ENCODE measurements at regions not wholly inside any gene's neighbourhood (a gene's known extent, or its start where the extent isn't known, plus 50 kb on each side); places are given as distances from the start of the nearest gene placed in this dataset.

DNA sequence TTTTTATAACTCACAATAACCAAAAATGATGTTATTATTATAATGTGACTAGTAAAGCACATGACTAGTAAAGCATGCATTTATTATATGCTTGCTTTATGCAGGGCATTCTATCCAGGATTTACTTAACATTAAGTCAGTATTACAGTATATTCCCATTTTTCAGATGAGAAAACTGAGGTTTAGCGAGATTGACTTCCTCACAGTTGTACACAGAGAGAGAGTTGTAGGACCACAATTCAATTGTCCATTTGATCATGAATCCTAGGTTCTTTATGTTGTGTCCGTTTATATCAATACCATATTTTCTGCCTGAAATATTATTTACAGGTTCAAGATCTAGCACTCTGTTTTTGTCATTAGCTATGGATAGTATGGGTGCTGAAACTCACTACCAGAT is 301.5 kb downstream of the PRL start:
- Histone ChIP-seq H2AK5ac (ENCODE audit: low read length) (no peak overlapping the region), H4K8ac (ENCODE audit: low read depth, low read length) (no peak overlapping the region), H3K79me1 (ENCODE audit: low read length) (peaks cover 6% of the 10 kb centered on the region), H3K4me3 (ENCODE audit: low read length) (no peak overlapping the region), H3K56ac (ENCODE audit: low read length) (no peak overlapping the region), H3K23ac (ENCODE audit: low read length) (no peak overlapping the region), H3K36me3 (ENCODE audit: control insufficient read depth, insufficient read depth, low read length) (no peaks in the 10 kb centered on the region), H3K4ac (ENCODE audit: low read depth, low read length) (no peak overlapping the region), H3K4me1 (ENCODE audit: control insufficient read depth, low read depth, low read length) (peaks cover 1% of the 10 kb centered on the region), H2BK15ac (replicated peaks; ENCODE audit: low read depth) (no peak overlapping the region), H2BK120ac (ENCODE audit: low read depth, low read length) (no peak overlapping the region), H3K9ac (ENCODE audit: low read length) (no peak overlapping the region), H3K79me2 (ENCODE audit: control insufficient read depth, insufficient read depth, low read length) (no peaks in the 10 kb centered on the region), H3K27ac (ENCODE audit: low read depth, low read length) (no peak overlapping the region), H3K27me3 (ENCODE audit: insufficient read depth, low read length, poor library complexity) (no peaks in the 10 kb centered on the region), H2BK5ac (ENCODE audit: low read length) (no peak overlapping the region), H3K18ac (ENCODE audit: low read length) (no peak overlapping the region), H4K5ac (ENCODE audit: low read length) (no peak overlapping the region), H3K4me2 (ENCODE audit: low read length) (no peak overlapping the region)
- WGBS (ENCODE audit: extremely low coverage, insufficient coverage, low lambda C conversion rate) = no CpG with 5 or more reads among the region's 2 CpGs
- DNase-seq = no peak

DNA sequence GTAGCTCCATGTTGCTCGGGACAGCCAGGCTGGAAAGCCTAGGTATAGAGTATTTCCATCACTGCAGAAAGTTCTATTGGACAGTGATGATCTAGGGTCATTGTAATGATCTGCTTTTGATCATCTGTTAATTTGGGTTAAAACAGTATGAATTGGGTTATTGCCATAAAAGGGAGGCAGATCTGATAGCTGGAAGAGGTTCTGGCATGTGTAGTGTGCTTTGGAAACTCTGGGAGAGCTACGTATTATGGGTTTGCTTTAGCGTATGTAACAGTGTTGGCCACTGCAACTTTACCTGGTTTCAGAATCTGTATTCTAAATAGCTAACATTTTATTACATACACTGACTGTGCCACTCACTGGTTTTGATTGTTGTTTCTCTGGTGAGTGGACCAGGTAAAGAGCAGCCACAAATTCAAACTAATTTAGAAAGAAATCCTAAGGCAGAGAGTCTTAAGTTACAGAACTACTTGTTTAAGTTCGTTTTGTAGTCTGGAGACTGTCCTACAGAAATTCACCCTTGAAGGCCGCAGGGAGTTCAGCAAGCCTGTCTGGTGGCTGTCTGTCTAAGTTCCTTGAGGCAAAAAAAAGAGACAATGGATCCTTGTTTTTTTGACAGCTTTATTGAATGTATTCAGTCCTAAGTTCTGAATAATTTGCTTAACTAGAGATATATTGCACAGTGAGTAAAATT is 300.3 kb downstream of the PRL start:
- no CpG with 5 or more reads among the region's 5 CpGs for WGBS (ENCODE audit: extremely low coverage, insufficient coverage, low lambda C conversion rate)
- H3K27me3 ChIP-seq (ENCODE audit: insufficient read depth, low read length, poor library complexity) = no peaks in the 10 kb centered on the region

DNA sequence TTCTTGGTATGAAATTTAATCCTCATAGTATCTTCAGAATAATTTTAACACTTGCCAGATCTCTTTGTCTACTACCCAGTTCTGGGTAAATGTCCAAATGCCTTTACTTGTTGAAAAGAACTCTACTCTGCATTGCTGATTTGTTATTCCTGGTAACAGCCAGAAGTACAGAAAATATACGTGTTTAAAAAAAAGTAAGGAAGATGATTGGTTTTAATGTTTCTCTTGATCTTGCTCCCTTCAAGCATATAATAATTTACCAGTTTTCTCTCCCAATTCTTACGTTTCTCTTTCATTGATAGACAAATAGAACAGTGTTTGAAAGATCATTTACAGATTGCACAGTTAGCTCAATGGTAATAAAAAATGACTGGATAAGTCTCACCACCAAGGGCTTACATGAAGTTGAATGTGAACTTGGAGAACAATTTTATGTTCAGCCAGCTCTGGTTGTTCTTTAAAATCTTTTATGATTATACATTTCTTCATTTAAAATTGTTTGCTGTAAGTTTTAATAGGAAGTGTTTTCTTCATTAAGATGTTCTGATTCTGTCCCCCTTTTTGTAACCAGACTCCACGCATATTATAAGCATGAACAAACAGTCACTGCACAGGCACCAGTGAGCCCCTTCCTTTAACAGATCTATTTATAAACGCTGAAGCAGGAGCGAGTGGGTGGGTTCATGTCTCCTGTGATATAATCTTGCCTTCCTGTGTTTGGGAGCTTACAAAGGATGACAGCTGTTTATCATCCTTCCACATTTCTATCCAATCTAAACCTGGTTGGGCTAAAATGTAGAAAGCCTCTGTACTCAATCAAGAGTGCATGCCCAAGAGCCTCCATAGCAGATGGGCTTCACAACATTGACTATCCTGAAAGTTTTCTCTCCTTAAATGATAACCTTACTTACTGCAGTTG is 299.5 kb downstream of the PRL start:
- H3K79me2 ChIP-seq (ENCODE audit: control insufficient read depth, insufficient read depth, low read length) = no peaks in the 10 kb centered on the region
- H2AK5ac ChIP-seq (ENCODE audit: low read length) = no peak overlapping the region
- H3K79me1 ChIP-seq (ENCODE audit: low read length) = peaks cover 6% of the 10 kb centered on the region
- H3K4ac ChIP-seq (ENCODE audit: low read depth, low read length) = no peak overlapping the region
- H3K23ac ChIP-seq (ENCODE audit: low read length) = no peak overlapping the region
- no CpG with 5 or more reads among the region's 5 CpGs for WGBS (ENCODE audit: extremely low coverage, insufficient coverage, low lambda C conversion rate)
- H3K4me1 ChIP-seq (ENCODE audit: control insufficient read depth, low read depth, low read length) = peaks cover 1% of the 10 kb centered on the region
- H3K56ac ChIP-seq (ENCODE audit: low read length) = no peak overlapping the region
- H2BK5ac ChIP-seq (ENCODE audit: low read length) = no peak overlapping the region
- no peak overlapping the region for H3K9ac ChIP-seq (ENCODE audit: low read length)
- no peak overlapping the region for H3K18ac ChIP-seq (ENCODE audit: low read length)
- no peak overlapping the region for H2BK15ac ChIP-seq (replicated peaks; ENCODE audit: low read depth)
- H4K8ac ChIP-seq (ENCODE audit: low read depth, low read length) = no peak overlapping the region
- no peaks in the 10 kb centered on the region for H3K36me3 ChIP-seq (ENCODE audit: control insufficient read depth, insufficient read depth, low read length)
- no peak overlapping the region for H3K4me2 ChIP-seq (ENCODE audit: low read length)
- H3K27me3 ChIP-seq (ENCODE audit: insufficient read depth, low read length, poor library complexity) = no peaks in the 10 kb centered on the region
- H2BK120ac ChIP-seq (ENCODE audit: low read depth, low read length) = no peak overlapping the region
- no peak for DNase-seq
- no peak overlapping the region for H3K4me3 ChIP-seq (ENCODE audit: low read length)
- no peak overlapping the region for H4K5ac ChIP-seq (ENCODE audit: low read length)
- H3K27ac ChIP-seq (ENCODE audit: low read depth, low read length) = no peak overlapping the region

More for the DNA sequence above, 300.3 kb downstream of the PRL start:
- Histone ChIP-seq H2BK120ac (ENCODE audit: low read depth, low read length) (no peak overlapping the region), H3K79me1 (ENCODE audit: low read length) (peaks cover 6% of the 10 kb centered on the region), H3K56ac (ENCODE audit: low read length) (no peak overlapping the region), H3K18ac (ENCODE audit: low read length) (no peak overlapping the region), H2BK15ac (replicated peaks; ENCODE audit: low read depth) (no peak overlapping the region), H3K4me2 (ENCODE audit: low read length) (no peak overlapping the region), H3K4me1 (ENCODE audit: control insufficient read depth, low read depth, low read length) (peaks cover 1% of the 10 kb centered on the region), H2BK5ac (ENCODE audit: low read length) (no peak overlapping the region), H3K23ac (ENCODE audit: low read length) (no peak overlapping the region), H3K79me2 (ENCODE audit: control insufficient read depth, insufficient read depth, low read length) (no peaks in the 10 kb centered on the region), H2AK5ac (ENCODE audit: low read length) (no peak overlapping the region), H3K27ac (ENCODE audit: low read depth, low read length) (no peak overlapping the region), H3K9ac (ENCODE audit: low read length) (no peak overlapping the region), H4K8ac (ENCODE audit: low read depth, low read length) (no peak overlapping the region), H3K4ac (ENCODE audit: low read depth, low read length) (no peak overlapping the region), H3K4me3 (ENCODE audit: low read length) (no peak overlapping the region), H3K36me3 (ENCODE audit: control insufficient read depth, insufficient read depth, low read length) (no peaks in the 10 kb centered on the region), H4K5ac (ENCODE audit: low read length) (no peak overlapping the region)
- DNase-seq = no peak

DNA sequence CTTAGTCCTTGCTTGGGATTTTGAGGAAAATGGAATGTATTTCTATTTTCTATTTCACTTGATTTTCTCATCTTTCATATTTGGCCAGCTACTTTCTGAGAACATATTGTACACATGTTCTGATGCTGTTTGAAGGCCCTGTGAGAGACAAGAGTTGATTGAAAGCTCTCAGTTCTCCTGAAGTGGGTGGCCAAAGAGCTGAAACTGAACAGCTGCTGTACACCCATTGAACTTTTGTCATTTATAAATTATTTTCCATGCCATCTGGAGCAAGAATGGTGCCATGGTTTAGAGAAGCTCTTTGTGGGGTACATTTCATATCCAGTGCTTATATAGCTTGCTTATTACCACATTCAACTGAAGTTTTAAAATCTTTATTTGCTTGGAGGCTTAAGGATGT is 298.3 kb downstream of the PRL start:
- H2BK15ac ChIP-seq (replicated peaks; ENCODE audit: low read depth) = no peak overlapping the region
- H3K79me2 ChIP-seq (ENCODE audit: control insufficient read depth, insufficient read depth, low read length) = no peaks in the 10 kb centered on the region
- H2BK120ac ChIP-seq (ENCODE audit: low read depth, low read length) = no peak overlapping the region
- H3K36me3 ChIP-seq (ENCODE audit: control insufficient read depth, insufficient read depth, low read length) = no peaks in the 10 kb centered on the region
- no peak overlapping the region for H3K9ac ChIP-seq (ENCODE audit: low read length)
- no peak for DNase-seq
- no peak overlapping the region for H3K4me2 ChIP-seq (ENCODE audit: low read length)
- H3K79me1 ChIP-seq (ENCODE audit: low read length) = peaks cover 2% of the 10 kb centered on the region
- peaks cover 1% of the 10 kb centered on the region for H3K4me1 ChIP-seq (ENCODE audit: control insufficient read depth, low read depth, low read length)
- no peak overlapping the region for H3K4me3 ChIP-seq (ENCODE audit: low read length)
- H3K27ac ChIP-seq (ENCODE audit: low read depth, low read length) = no peak overlapping the region
- no peak overlapping the region for H3K4ac ChIP-seq (ENCODE audit: low read depth, low read length)
- H4K8ac ChIP-seq (ENCODE audit: low read depth, low read length) = no peak overlapping the region
- H3K23ac ChIP-seq (ENCODE audit: low read length) = no peak overlapping the region
- H4K5ac ChIP-seq (ENCODE audit: low read length) = no peak overlapping the region
- no peak overlapping the region for H3K18ac ChIP-seq (ENCODE audit: low read length)
- H3K27me3 ChIP-seq (ENCODE audit: insufficient read depth, low read length, poor library complexity) = no peaks in the 10 kb centered on the region
- H3K56ac ChIP-seq (ENCODE audit: low read length) = no peak overlapping the region
- no peak overlapping the region for H2AK5ac ChIP-seq (ENCODE audit: low read length)
- H2BK5ac ChIP-seq (ENCODE audit: low read length) = no peak overlapping the region

DNA sequence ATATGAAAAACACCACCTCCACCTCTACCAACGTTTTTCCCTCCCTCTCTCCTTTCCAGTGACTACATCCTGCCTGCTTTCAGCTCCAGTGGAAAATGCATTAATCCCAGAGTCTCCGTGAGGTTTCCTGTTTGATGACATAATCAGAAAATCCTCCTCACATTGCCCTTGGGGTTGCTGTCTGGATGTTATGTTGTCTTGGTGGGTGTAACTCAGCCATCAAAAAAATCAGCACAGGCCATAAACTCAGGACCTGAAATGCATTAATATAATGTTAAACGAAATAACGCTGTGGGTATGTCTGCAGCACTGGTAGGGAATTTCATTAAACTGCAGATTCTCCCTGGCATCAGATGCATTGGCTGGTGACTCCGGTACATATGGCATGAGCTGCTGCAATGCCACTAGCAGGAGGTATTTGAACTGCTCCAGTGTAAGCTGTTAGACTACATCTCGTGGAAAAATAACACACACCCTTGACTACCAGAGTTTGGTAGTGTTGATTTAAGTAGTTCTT is 297.8 kb downstream of the PRL start:
- no peaks in the 10 kb centered on the region for H3K27me3 ChIP-seq (ENCODE audit: insufficient read depth, low read length, poor library complexity)
- WGBS (ENCODE audit: extremely low coverage, insufficient coverage, low lambda C conversion rate) = no CpG with 5 or more reads among the region's 6 CpGs
- DNase-seq = peak; percentile 77
- no peak overlapping the region for H4K8ac ChIP-seq (ENCODE audit: low read depth, low read length)
- H2BK15ac ChIP-seq (replicated peaks; ENCODE audit: low read depth) = no peak overlapping the region
- H3K18ac ChIP-seq (ENCODE audit: low read length) = peak overlapping the region; percentile 39
- no peak overlapping the region for H3K4ac ChIP-seq (ENCODE audit: low read depth, low read length)
- no peak overlapping the region for H4K5ac ChIP-seq (ENCODE audit: low read length)
- H2BK120ac ChIP-seq (ENCODE audit: low read depth, low read length) = no peak overlapping the region
- no peak overlapping the region for H2AK5ac ChIP-seq (ENCODE audit: low read length)
- H2BK5ac ChIP-seq (ENCODE audit: low read length) = no peak overlapping the region
- no peak overlapping the region for H3K9ac ChIP-seq (ENCODE audit: low read length)
- no peak overlapping the region for H3K27ac ChIP-seq (ENCODE audit: low read depth, low read length)
- H3K79me1 ChIP-seq (ENCODE audit: low read length) = peaks cover 2% of the 10 kb centered on the region
- H3K4me3 ChIP-seq (ENCODE audit: low read length) = no peak overlapping the region
- H3K36me3 ChIP-seq (ENCODE audit: control insufficient read depth, insufficient read depth, low read length) = no peaks in the 10 kb centered on the region
- H3K56ac ChIP-seq (ENCODE audit: low read length) = no peak overlapping the region
- no peak overlapping the region for H3K4me2 ChIP-seq (ENCODE audit: low read length)
- no peak overlapping the region for H3K23ac ChIP-seq (ENCODE audit: low read length)
- H3K4me1 ChIP-seq (ENCODE audit: control insufficient read depth, low read depth, low read length) = peaks cover 1% of the 10 kb centered on the region
- no peaks in the 10 kb centered on the region for H3K79me2 ChIP-seq (ENCODE audit: control insufficient read depth, insufficient read depth, low read length)

Data from mesendoderm (in vitro differentiated cells).